ENCODE measurements at regions not wholly inside any gene's neighbourhood (a gene's known extent, or its start where the extent isn't known, plus 50 kb on each side); places are given as distances from the start of the nearest gene placed in this dataset.

GRCh38 chr11:129738242-129738641 lies 77.4 kb upstream of the TMEM45B start:
- no peak for DNase-seq (ENCODE audit: low read depth)
- no peak overlapping the region for H3K4me3 ChIP-seq (replicated peaks; ENCODE audit: low read depth, low read length)
- TF ChIP-seq CTCF (IDR thresholded peaks at IDR 0.05; ENCODE audit: low read length, missing control alignments), result no peak

GRCh38 chr11:129739339-129739738 lies 76.3 kb upstream of the TMEM45B start:
- no peak for DNase-seq (ENCODE audit: low read depth)
- TF ChIP-seq CTCF (IDR thresholded peaks at IDR 0.05; ENCODE audit: low read length, missing control alignments), result no peak
- no peak overlapping the region for H3K4me3 ChIP-seq (replicated peaks; ENCODE audit: low read depth, low read length)

- TF ChIP-seq CTCF (IDR thresholded peaks at IDR 0.05; ENCODE audit: low read length, missing control alignments), result no peak
- H3K4me3 ChIP-seq (replicated peaks; ENCODE audit: low read depth, low read length), result no peak overlapping the region
- DNase-seq (ENCODE audit: low read depth), result no peak
Measured at GRCh38 chr11:129740125-129740719, 75.4 kb upstream of the TMEM45B start.

GRCh38 chr11:129743112-129743815 lies 72.4 kb upstream of the TMEM45B start:
- no peak for TF ChIP-seq CTCF (IDR thresholded peaks at IDR 0.05; ENCODE audit: low read length, missing control alignments)
- no peak for DNase-seq (ENCODE audit: low read depth)
- no peak overlapping the region for H3K4me3 ChIP-seq (replicated peaks; ENCODE audit: low read depth, low read length)

- no peak for DNase-seq (ENCODE audit: low read depth)
- TF ChIP-seq CTCF (IDR thresholded peaks at IDR 0.05; ENCODE audit: low read length, missing control alignments), result no peak
Measured at GRCh38 chr11:129747071-129747470, 68.6 kb upstream of the TMEM45B start.

GRCh38 chr11:129749141-129749540 lies 66.5 kb upstream of the TMEM45B start:
- TF ChIP-seq CTCF (IDR thresholded peaks at IDR 0.05; ENCODE audit: low read length, missing control alignments), result no peak
- no peak for DNase-seq (ENCODE audit: low read depth)

More at GRCh38 chr11:129747071-129747470, 68.6 kb upstream of the TMEM45B start:
- no peak overlapping the region for H3K4me3 ChIP-seq (replicated peaks; ENCODE audit: low read depth, low read length)

More at GRCh38 chr11:129749141-129749540, 66.5 kb upstream of the TMEM45B start:
- no peak overlapping the region for H3K4me3 ChIP-seq (replicated peaks; ENCODE audit: low read depth, low read length)

All from fibroblast of pulmonary artery (primary cell).